ENCODE measurements at regions not wholly inside any gene's neighbourhood (a gene's known extent, or its start where the extent isn't known, plus 50 kb on each side); places are given as distances from the start of the nearest gene placed in this dataset.

GRCh38 chr17:63189082-63189481 lies 223.0 kb downstream of the TANC2 start:
- no peak overlapping the region for H3K4me3 ChIP-seq (replicated peaks in 1 of 2; ENCODE audit: low read depth in 2 of 2, low read length in 2 of 2)
- TF ChIP-seq, protein P1, sequence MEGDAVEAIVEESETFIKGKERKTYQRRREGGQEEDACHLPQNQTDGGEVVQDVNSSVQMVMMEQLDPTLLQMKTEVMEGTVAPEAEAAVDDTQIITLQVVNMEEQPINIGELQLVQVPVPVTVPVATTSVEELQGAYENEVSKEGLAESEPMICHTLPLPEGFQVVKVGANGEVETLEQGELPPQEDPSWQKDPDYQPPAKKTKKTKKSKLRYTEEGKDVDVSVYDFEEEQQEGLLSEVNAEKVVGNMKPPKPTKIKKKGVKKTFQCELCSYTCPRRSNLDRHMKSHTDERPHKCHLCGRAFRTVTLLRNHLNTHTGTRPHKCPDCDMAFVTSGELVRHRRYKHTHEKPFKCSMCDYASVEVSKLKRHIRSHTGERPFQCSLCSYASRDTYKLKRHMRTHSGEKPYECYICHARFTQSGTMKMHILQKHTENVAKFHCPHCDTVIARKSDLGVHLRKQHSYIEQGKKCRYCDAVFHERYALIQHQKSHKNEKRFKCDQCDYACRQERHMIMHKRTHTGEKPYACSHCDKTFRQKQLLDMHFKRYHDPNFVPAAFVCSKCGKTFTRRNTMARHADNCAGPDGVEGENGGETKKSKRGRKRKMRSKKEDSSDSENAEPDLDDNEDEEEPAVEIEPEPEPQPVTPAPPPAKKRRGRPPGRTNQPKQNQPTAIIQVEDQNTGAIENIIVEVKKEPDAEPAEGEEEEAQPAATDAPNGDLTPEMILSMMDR (IDR thresholded peaks at IDR 0.05; ENCODE audit: low read depth, low read length): no peak
- peak; percentile 62 to 81 for DNase-seq (ENCODE audit: low read depth in 2 of 2)

- TF ChIP-seq, protein P1 (IDR thresholded peaks at IDR 0.05; ENCODE audit: low read depth, low read length): no peak
Measured at GRCh38 chr17:63189930-63190329, 223.9 kb downstream of the TANC2 start.

DNA sequence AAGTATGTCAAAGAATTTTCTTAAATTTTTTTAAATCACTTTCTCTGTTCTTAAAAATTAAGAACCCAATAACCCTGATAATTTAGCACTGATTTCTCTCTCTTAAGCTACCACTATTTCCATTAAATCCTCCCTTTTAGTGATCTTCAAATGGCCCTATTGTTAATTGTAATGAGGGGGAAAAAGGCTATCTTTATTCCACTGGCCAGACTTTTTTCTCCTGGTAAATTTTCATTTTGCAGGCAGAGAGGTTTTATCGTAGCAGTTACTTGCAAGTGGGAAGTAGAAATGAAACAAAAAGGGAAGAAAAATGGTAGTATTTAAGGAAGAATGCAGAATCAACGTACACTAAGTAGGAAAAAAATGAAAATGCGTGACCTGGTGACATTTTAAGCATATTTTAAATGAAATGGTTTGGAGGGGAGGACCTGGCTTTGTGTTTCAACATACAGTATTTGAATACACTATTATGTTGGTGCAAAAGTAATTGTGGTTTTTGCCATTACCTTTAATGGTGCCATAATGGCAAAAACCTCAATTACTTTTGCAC lies 224.9 kb downstream of the TANC2 start:
- TF ChIP-seq, protein P1 (IDR thresholded peaks at IDR 0.05; ENCODE audit: low read depth, low read length): no peak
- DNase-seq (ENCODE audit: low read depth in 2 of 2): no peak
- H3K4me3 ChIP-seq (replicated peaks in 1 of 2; ENCODE audit: low read depth in 2 of 2, low read length in 2 of 2): no peak overlapping the region

More at GRCh38 chr17:63189930-63190329, 223.9 kb downstream of the TANC2 start:
- no peak overlapping the region for H3K4me3 ChIP-seq (replicated peaks in 1 of 2; ENCODE audit: low read depth in 2 of 2, low read length in 2 of 2)
- peak in 1 of 2 donors; percentile 36 for DNase-seq (ENCODE audit: low read depth in 2 of 2)

DNA sequence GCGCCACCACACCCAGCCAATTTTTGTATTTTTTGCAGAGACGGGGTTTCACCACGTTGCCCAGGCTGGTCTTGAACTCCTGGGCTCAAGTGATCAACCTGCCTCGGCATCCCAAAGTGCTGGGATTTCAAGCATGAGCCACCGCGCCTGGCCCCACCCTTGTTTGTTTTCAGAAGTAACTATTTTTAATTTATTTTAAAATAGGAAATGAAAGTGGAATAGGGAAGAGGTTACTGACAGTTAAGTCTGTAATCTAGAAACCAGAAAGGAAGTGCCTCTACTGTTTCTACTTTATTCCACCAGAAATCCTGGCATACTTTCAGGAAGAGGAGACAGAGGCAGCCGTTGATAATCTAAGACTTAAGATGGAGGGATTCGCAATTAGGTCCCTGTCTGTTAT lies 225.6 kb downstream of the TANC2 start:
- no peak for DNase-seq (ENCODE audit: low read depth in 2 of 2)
- TF ChIP-seq, protein P1 (IDR thresholded peaks at IDR 0.05; ENCODE audit: low read depth, low read length): no peak
- no peak overlapping the region for H3K4me3 ChIP-seq (replicated peaks in 1 of 2; ENCODE audit: low read depth in 2 of 2, low read length in 2 of 2)

DNA sequence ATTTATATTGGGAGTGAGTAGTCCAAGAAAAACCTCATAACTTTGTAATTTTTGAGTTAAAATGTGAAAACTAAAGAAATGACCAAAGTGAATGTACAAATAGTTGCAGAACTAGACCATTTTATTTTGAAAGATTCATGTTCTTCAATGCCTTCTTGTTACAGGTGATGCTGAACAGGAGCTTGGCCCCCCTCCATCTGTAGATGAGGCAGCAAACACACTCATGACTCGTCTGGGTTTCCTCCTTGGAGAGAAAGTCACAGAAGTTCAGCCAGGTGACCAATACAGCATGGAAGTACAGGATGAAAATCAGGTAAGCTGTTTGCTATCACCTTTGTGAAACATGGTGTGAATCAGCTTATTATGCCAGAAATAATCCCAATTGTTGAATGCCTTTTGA lies 227.8 kb downstream of the TANC2 start:
- TF ChIP-seq, protein P1 (IDR thresholded peaks at IDR 0.05; ENCODE audit: low read depth, low read length): no peak
- no peak overlapping the region for H3K4me3 ChIP-seq (replicated peaks in 1 of 2; ENCODE audit: low read depth in 2 of 2, low read length in 2 of 2)
- DNase-seq (ENCODE audit: low read depth in 2 of 2): no peak

DNA sequence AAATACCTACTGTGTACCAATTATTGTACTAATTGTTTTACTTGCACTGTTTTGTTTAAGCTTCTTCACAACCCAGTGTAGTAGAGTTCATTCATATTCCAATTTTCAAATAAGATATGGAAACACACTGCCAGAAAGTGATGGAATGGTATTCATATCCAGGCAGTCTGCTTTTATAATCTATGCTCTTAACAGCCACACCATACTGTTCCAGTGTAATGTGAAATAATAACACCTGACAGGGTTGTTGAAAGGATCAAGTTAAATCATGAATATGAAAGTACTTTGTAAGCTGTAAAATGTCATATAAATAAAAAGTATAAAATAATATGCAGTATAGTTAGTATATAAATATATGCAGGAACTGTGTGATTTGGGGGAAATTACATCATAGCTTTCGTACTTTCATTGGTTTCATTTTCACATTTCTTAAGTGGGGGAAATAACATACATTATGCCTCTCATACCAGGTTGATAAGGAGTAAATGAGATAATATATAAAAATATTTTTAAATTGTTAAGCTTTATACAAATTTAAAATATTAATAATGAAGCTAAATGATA lies 230.8 kb downstream of the TANC2 start:
- TF ChIP-seq, protein P1 (IDR thresholded peaks at IDR 0.05; ENCODE audit: low read depth, low read length): no peak
- no peak for DNase-seq (ENCODE audit: low read depth in 2 of 2)
- no peak overlapping the region for H3K4me3 ChIP-seq (replicated peaks in 1 of 2; ENCODE audit: low read depth in 2 of 2, low read length in 2 of 2)

- TF ChIP-seq, protein P1 (IDR thresholded peaks at IDR 0.05; ENCODE audit: low read depth, low read length): no peak
- no peak overlapping the region for H3K4me3 ChIP-seq (replicated peaks in 1 of 2; ENCODE audit: low read depth in 2 of 2, low read length in 2 of 2)
- DNase-seq (ENCODE audit: low read depth in 2 of 2): no peak
Measured at GRCh38 chr17:63203652-63204051, 237.6 kb downstream of the TANC2 start.
